Right ventricle myocardium inferior (tissue), 1 donor: ENCODE measurements at regions not wholly inside any gene's neighbourhood (a gene's known extent, or its start where the extent isn't known, plus 50 kb on each side); places are given as distances from the start of the nearest gene placed in this dataset.
"Not testable (repeated sequence)": the region's sequence is repeated elsewhere in the genome, so short reads cannot be mapped to it uniquely, and the experiment has no call there.

Experiments used
- ATAC-seq: fragments of 200-7000 bp; cut with Tn5 transposase; one replicate; pipeline ENCODE4 v1.9.1; 2020; ENCODE audit warnings: mild to moderate bottlenecking, moderate library complexity
- DNase-seq: peaks from one replicate; pipeline ENCODE4 v3.0.0; 2021; ENCODE audit errors: missing footprints
- intact Hi-C: fragments of 100-400 bp; cut with DNase I; formaldehyde crosslinking; loops from one replicate; pipeline ENCODE4 v1.11.0; 2022
- donor health status: DM: no; HTN: yes; CAD: no; lungs with severe emphysema.

GRCh38 chr7:142519079-142520078 is 229.9 kb upstream of the PRSS1 start:
- ATAC-seq, result no peak
- no peak for DNase-seq
- intact Hi-C loops, result loop anchor here (2.0 kb wide), 1 partner anchor 47 kb away; no protein-coding TSS in a partner anchor

GRCh38 chr7:142516038-142516501 is 233.2 kb upstream of the PRSS1 start:
- ATAC-seq (peak; percentile 70), DNase-seq (no peak)
- intact Hi-C loops, result no loop called here

- DNase-seq, ATAC-seq, intact Hi-C loops: not testable (repeated sequence)
Measured at GRCh38 chr7:142514716-142515115, 234.6 kb upstream of the PRSS1 start.

GRCh38 chr7:142513178-142513955 is 235.9 kb upstream of the PRSS1 start:
- intact Hi-C loops, result no loop called here
- DNase-seq, result no peak
- no peak for ATAC-seq

GRCh38 chr7:142511801-142512200 is 237.5 kb upstream of the PRSS1 start:
- intact Hi-C loops, result no loop called here
- ATAC-seq (no peak), DNase-seq (no peak)

GRCh38 chr7:142511374-142511773 is 237.9 kb upstream of the PRSS1 start:
- no peak for ATAC-seq
- DNase-seq, result no peak

GRCh38 chr7:142509235-142509634 is 240.0 kb upstream of the PRSS1 start:
- DNase-seq, intact Hi-C loops, ATAC-seq: not testable (repeated sequence)

More at GRCh38 chr7:142511374-142511773, 237.9 kb upstream of the PRSS1 start:
- intact Hi-C loops, result no loop called here

- DNase-seq (no peak), ATAC-seq (no peak)
- intact Hi-C loops, result no loop called here
Measured at GRCh38 chr7:142508251-142508650, 241.0 kb upstream of the PRSS1 start.

GRCh38 chr7:142507799-142508198 is 241.5 kb upstream of the PRSS1 start:
- DNase-seq (no peak), ATAC-seq (no peak)
- intact Hi-C loops, result no loop called here

GRCh38 chr7:142507066-142507465 is 242.2 kb upstream of the PRSS1 start:
- intact Hi-C loops, result not testable (repeated sequence)

GRCh38 chr7:142506601-142507000 is 242.7 kb upstream of the PRSS1 start:
- no peak for ATAC-seq
- intact Hi-C loops, result no loop called here
- DNase-seq, result no peak

More at GRCh38 chr7:142507066-142507465, 242.2 kb upstream of the PRSS1 start:
- not testable (repeated sequence) for DNase-seq, ATAC-seq

GRCh38 chr7:142503949-142504348 is 245.3 kb upstream of the PRSS1 start:
- DNase-seq, intact Hi-C loops, ATAC-seq: not testable (repeated sequence)

GRCh38 chr7:142503036-142503435 is 245.2 kb upstream of the PRSS58 start:
- intact Hi-C loops, result no loop called here
- no peak for ATAC-seq
- DNase-seq, result no peak

GRCh38 chr7:142501434-142501833 is 243.6 kb upstream of the PRSS58 start:
- intact Hi-C loops, result no loop called here

GRCh38 chr7:142500366-142500765 is 242.5 kb upstream of the PRSS58 start:
- DNase-seq, result no peak
- intact Hi-C loops, result no loop called here
- no peak for ATAC-seq

More at GRCh38 chr7:142501434-142501833, 243.6 kb upstream of the PRSS58 start:
- no peak for DNase-seq
- ATAC-seq, result no peak

GRCh38 chr7:142499635-142500034 is 241.8 kb upstream of the PRSS58 start:
- no peak for ATAC-seq
- DNase-seq, result no peak
- intact Hi-C loops, result no loop called here

- DNase-seq (no peak), ATAC-seq (no peak)
- intact Hi-C loops, result no loop called here
Measured at GRCh38 chr7:142498364-142498763, 240.5 kb upstream of the PRSS58 start.

GRCh38 chr7:142496545-142496991 is 238.7 kb upstream of the PRSS58 start:
- DNase-seq (no peak), ATAC-seq (peak; percentile 51)
- intact Hi-C loops, result no loop called here

- DNase-seq, intact Hi-C loops, ATAC-seq: not testable (repeated sequence)
Measured at GRCh38 chr7:142495879-142496278, 238.0 kb upstream of the PRSS58 start.
